K562 (cell line): ENCODE measurements at regions not wholly inside any gene's neighbourhood (a gene's known extent, or its start where the extent isn't known, plus 50 kb on each side); places are given as distances from the start of the nearest gene placed in this dataset.

Source experiments
- ATAC-seq: fragments of 200-7000 bp; cut with Tn5 transposase; 3 replicates; pipeline ENCODE4 v1.9.1; 2020; ENCODE audit warnings: moderate library complexity
- BruUV-seq: library from RNA; stranded (reverse); fragments of 400-500 nt; replicated peaks from 2 replicates; lab custom pipeline; 2021; lab: Mats Ljungman, UMichigan
- CTCF ChIA-PET: fragments of 300-600 bp; formaldehyde crosslinking; extraction: SDS; loops from one replicate; lab custom pipeline; 2021; ENCODE audit warnings: low intra/inter-chr PET ratio; lab: Yijun Ruan, JAX
- POLR2A ChIA-PET: fragments of 300-600, 350-650 bp; sonication (Branson Sonifier 250); formaldehyde crosslinking; extraction: SDS; loops from one replicate; lab custom pipeline; 2021; ENCODE audit warnings: antibody characterized with exemption, inconsistent platforms; lab: Yijun Ruan, JAX
- DNase-seq, 4 experiments: peaks; one replicate each; pipeline versions ENCODE4 v3.0.0 to v3.0.0-alpha.2; 2011 to 2018; ENCODE audit warnings: low spot score in 3 of 4, mixed read lengths in 3 of 4; ENCODE audit errors: extremely low read depth in 1 of 4
- FAIRE-seq: peaks from 2 replicates; lab custom pipeline; 2011; peaks lifted over from hg19 to GRCh38; lab: Jason Lieb, UNC
- H2AFZ ChIP-seq: 2 replicates; pipeline ENCODE4 v1.6.0; 2011; ENCODE audit warnings: low read depth, low read length, control low read depth, inconsistent platforms
- H3K27ac ChIP-seq: fragments of 200-600 bp; 3 replicates; pipeline ENCODE4 v1.8.0; 2011; ENCODE audit warnings: low read depth, mild to moderate bottlenecking, control low read depth, inconsistent platforms, low read length, moderate library complexity, mixed read lengths; ENCODE audit errors: extremely low read depth
- H3K27me3 ChIP-seq, 2 experiments: fragments of 300-600 bp in 1 of 2; 2 replicates in 1 of 2; 3 replicates in 1 of 2; pipeline versions ENCODE4 v1.6.0 to v1.8.0; 2011; ENCODE audit warnings: inconsistent platforms in 2 of 2, low read length in 2 of 2, mild to moderate bottlenecking in 1 of 2, mixed read lengths in 1 of 2, moderate library complexity in 1 of 2; ENCODE audit not compliant: control insufficient read depth in 2 of 2, insufficient read depth in 2 of 2
- H3K36me3 ChIP-seq: fragments of 300-600 bp; 3 replicates; pipeline ENCODE4 v1.8.0; 2011; ENCODE audit warnings: mild to moderate bottlenecking, low read length, inconsistent platforms; ENCODE audit not compliant: control insufficient read depth, insufficient read depth
- H3K4me1 ChIP-seq, 2 experiments: fragments of 200-600 bp in 1 of 2; replicated peaks in 1 of 2; 2 replicates in 1 of 2; 3 replicates in 1 of 2; pipeline versions ENCODE4 v1.5.1 to v1.8.0; 2011; ENCODE audit warnings: inconsistent platforms in 2 of 2, low read length in 2 of 2, mild to moderate bottlenecking in 1 of 2, mixed read lengths in 1 of 2, moderate library complexity in 1 of 2; ENCODE audit not compliant: control insufficient read depth in 2 of 2, insufficient read depth in 2 of 2
- H3K4me2 ChIP-seq: 2 replicates; pipeline ENCODE4 v1.6.1; 2011; ENCODE audit warnings: low read length, control low read depth, inconsistent platforms, mixed read lengths; ENCODE audit not compliant: insufficient read depth
- H3K4me3 ChIP-seq: fragments of 200-600 bp; sonication (generic), shearing (Covaris generic); 2 replicates; pipeline ENCODE4 v1.5.1; 2016; ENCODE audit warnings: control low read depth, inconsistent platforms
- H3K79me2 ChIP-seq: fragments of 200-600 bp; 3 replicates; pipeline ENCODE4 v1.8.0; 2011; ENCODE audit warnings: low read length, inconsistent platforms; ENCODE audit not compliant: control insufficient read depth, insufficient read depth
- H3K9ac ChIP-seq, 2 experiments: 2 replicates each; pipeline versions ENCODE4 v1.6.0 to v1.6.1; 2011; ENCODE audit warnings: low read depth in 2 of 2, low read length in 2 of 2, control low read depth in 1 of 2, inconsistent platforms in 1 of 2, mild to moderate bottlenecking in 1 of 2, mixed read lengths in 1 of 2; ENCODE audit not compliant: insufficient read depth in 1 of 2
- H3K9me1 ChIP-seq: one replicate; pipeline ENCODE4 v1.6.0; 2011; ENCODE audit warnings: inconsistent platforms, mild to moderate bottlenecking, low read length, moderate library complexity; ENCODE audit not compliant: control insufficient read depth, insufficient read depth
- H3K9me3 ChIP-seq: replicated peaks from 2 replicates; pipeline ENCODE4 v1.5.1; 2011; ENCODE audit warnings: low read depth, low read length, inconsistent platforms; ENCODE audit not compliant: control insufficient read depth, insufficient read depth
- H4K20me1 ChIP-seq: replicated peaks from 2 replicates; pipeline ENCODE4 v1.6.1; 2011; ENCODE audit warnings: low read length, inconsistent platforms, mixed read lengths; ENCODE audit not compliant: control insufficient read depth, insufficient read depth
- ELF4 ChIP-seq: fragments of 450-650 bp; formaldehyde crosslinking; IDR thresholded peaks from 2 replicates; pipeline ENCODE4 v1.4.0; 2022; ENCODE audit warnings: missing genetic modification characterization
- EZH2 ChIP-seq: IDR thresholded peaks from 2 replicates; pipeline ENCODE4 v1.6.1; 2012; ENCODE audit warnings: low read depth, mild to moderate bottlenecking, inconsistent platforms, low read length, borderline replicate concordance
- NCOA4 ChIP-seq: fragments of 450-650 bp; IDR thresholded peaks from 2 replicates; pipeline ENCODE4 v1.6.1; 2018; ENCODE audit warnings: mild to moderate bottlenecking; ENCODE audit not compliant: partially characterized antibody
- NFXL1 ChIP-seq: fragments of 450-650 bp; formaldehyde crosslinking; IDR thresholded peaks from 2 replicates; pipeline ENCODE4 v1.4.0; 2021; ENCODE audit warnings: mild to moderate bottlenecking
- WGBS: fragments of 100-300 bp; shearing (Covaris generic); methylation state at CpG from one replicate; pipeline ENCODE4 v1.1.6; 2016; ENCODE audit warnings: low coverage, mixed read lengths; ENCODE audit not compliant: insufficient coverage; ENCODE audit errors: missing lambda C conversion rate; 5-methylcytosine and 5-hydroxymethylcytosine counted together
- in situ Hi-C: fragments of 300-500 bp; cut with MboI; formaldehyde crosslinking; loops from 4 replicates; pipeline ENCODE4 v1.15.0; 2018; ENCODE audit warnings: inconsistent platforms, mixed read lengths
- intact Hi-C: fragments of 100-400 bp; cut with micrococcal nuclease; formaldehyde crosslinking; loops from 2 replicates; pipeline ENCODE4 v1.14.2; 2022
- TF ChIP-seq, protein P1 (sequence below), 2 experiments: fragments of 200-800 bp in 1 of 2; sonication (Bioruptor generic) in 1 of 2; sonication (generic) in 1 of 2; formaldehyde crosslinking in 1 of 2; IDR thresholded peaks in 1 of 2; conservative IDR thresholded peaks in 1 of 2; 2 replicates each; pipeline versions ENCODE4 v1.5.0 to v1.6.1; 2016 to 2020; ENCODE audit warnings: missing compliant biosample characterization in 1 of 2, missing genetic modification characterization in 1 of 2, missing genetic modification reagents in 1 of 2
- TF ChIP-seq, protein P2 (sequence below): fragments of 200-800 bp; sonication (Bioruptor generic); IDR thresholded peaks from 2 replicates; pipeline ENCODE4 v1.6.1; 2017; ENCODE audit warnings: missing genetic modification characterization, missing compliant biosample characterization
- TF ChIP-seq, protein P3 (sequence below): sonication (generic); formaldehyde crosslinking; IDR thresholded peaks from 2 replicates; pipeline ENCODE4 v1.8.1; 2023; ENCODE audit warnings: mild to moderate bottlenecking, missing genetic modification reagents, moderate library complexity
- TF ChIP-seq, protein P4 (sequence below): fragments of 450-650 bp; IDR thresholded peaks from 2 replicates; pipeline ENCODE4 v1.6.1; 2018; ENCODE audit warnings: mild to moderate bottlenecking, low read depth; ENCODE audit not compliant: partially characterized antibody

DNA sequence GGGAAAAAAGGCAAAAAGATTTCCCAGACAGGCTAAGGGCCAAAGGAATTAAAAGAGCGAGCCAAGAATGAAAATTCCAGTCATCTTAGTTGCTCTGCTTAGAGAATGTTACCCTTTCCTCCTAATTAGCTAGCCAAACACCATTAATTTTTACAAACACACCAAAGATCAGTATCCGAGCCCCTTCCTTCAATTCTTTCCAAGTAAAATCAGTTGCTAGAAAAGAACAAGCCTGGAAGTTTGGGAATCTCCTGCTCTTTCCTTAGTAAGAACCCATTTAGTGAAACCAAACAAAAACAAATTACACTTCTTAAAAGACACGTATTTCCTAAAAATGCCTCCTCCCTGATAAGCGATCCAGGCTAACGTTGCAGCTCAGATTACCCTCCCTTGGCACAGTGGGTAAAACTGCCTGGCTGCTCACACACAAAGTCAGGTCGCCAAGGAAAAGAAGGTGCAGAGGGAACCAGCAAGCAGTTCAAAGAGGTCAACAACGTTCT lies 57.1 kb upstream of the ABLIM1 start:
- FAIRE-seq (no peak), ATAC-seq (no peak), DNase-seq (no peak)
- in situ Hi-C loops (no loop called here), intact Hi-C loops (no loop called here)
- Histone ChIP-seq H3K9me3 (no peaks in the 10 kb centered on the region), H2AFZ (no peak overlapping the region), H3K9ac (no peak overlapping the region), H3K4me1 (no peaks in the 10 kb centered on the region), H3K27ac (no peak overlapping the region), H3K4me3 (no peak overlapping the region), H3K9me1 (no peaks in the 10 kb centered on the region), H4K20me1 (no peaks in the 10 kb centered on the region; the same call in 1 of the 2 replicates), H3K36me3 (no peaks in the 10 kb centered on the region), H3K27me3 (no peaks in the 10 kb centered on the region; a peak in 1 of 5 replicates), H3K79me2 (no peaks in the 10 kb centered on the region), H3K4me2 (no peak overlapping the region)
- BruUV-seq, result no TSS peak
- 0% methylated on average over 7 of the region's 7 CpGs for WGBS
- ChIA-PET CTCF (no interaction called here), POLR2A (no interaction called here)
- TF ChIP-seq NCOA4, result no peak
- no peak for TF ChIP-seq EZH2
- TF ChIP-seq, protein P1, sequence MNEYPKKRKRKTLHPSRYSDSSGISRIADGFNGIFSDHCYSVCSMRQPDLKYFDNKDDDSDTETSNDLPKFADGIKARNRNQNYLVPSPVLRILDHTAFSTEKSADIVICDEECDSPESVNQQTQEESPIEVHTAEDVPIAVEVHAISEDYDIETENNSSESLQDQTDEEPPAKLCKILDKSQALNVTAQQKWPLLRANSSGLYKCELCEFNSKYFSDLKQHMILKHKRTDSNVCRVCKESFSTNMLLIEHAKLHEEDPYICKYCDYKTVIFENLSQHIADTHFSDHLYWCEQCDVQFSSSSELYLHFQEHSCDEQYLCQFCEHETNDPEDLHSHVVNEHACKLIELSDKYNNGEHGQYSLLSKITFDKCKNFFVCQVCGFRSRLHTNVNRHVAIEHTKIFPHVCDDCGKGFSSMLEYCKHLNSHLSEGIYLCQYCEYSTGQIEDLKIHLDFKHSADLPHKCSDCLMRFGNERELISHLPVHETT (CRISPR knock-in tag; conservative IDR thresholded peaks at IDR 0.05 in 1 of 2, IDR thresholded peaks at IDR 0.05 in 1 of 2), result no peak
- TF ChIP-seq, protein P2, sequence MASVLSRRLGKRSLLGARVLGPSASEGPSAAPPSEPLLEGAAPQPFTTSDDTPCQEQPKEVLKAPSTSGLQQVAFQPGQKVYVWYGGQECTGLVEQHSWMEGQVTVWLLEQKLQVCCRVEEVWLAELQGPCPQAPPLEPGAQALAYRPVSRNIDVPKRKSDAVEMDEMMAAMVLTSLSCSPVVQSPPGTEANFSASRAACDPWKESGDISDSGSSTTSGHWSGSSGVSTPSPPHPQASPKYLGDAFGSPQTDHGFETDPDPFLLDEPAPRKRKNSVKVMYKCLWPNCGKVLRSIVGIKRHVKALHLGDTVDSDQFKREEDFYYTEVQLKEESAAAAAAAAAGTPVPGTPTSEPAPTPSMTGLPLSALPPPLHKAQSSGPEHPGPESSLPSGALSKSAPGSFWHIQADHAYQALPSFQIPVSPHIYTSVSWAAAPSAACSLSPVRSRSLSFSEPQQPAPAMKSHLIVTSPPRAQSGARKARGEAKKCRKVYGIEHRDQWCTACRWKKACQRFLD (CRISPR knock-in tag), result no peak
- TF ChIP-seq, protein P3, sequence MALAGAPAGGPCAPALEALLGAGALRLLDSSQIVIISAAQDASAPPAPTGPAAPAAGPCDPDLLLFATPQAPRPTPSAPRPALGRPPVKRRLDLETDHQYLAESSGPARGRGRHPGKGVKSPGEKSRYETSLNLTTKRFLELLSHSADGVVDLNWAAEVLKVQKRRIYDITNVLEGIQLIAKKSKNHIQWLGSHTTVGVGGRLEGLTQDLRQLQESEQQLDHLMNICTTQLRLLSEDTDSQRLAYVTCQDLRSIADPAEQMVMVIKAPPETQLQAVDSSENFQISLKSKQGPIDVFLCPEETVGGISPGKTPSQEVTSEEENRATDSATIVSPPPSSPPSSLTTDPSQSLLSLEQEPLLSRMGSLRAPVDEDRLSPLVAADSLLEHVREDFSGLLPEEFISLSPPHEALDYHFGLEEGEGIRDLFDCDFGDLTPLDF (CRISPR knock-in tag), result no peak
- no peak for TF ChIP-seq ELF4
- TF ChIP-seq, protein P4, sequence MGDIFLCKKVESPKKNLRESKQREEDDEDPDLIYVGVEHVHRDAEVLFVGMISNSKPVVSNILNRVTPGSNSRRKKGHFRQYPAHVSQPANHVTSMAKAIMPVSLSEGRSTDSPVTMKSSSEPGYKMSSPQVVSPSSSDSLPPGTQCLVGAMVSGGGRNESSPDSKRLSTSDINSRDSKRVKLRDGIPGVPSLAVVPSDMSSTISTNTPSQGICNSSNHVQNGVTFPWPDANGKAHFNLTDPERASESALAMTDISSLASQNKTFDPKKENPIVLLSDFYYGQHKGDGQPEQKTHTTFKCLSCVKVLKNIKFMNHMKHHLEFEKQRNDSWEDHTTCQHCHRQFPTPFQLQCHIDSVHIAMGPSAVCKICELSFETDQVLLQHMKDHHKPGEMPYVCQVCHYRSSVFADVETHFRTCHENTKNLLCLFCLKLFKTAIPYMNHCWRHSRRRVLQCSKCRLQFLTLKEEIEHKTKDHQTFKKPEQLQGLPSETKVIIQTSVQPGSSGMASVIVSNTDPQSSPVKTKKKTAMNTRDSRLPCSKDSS, result no peak
- TF ChIP-seq NFXL1 (CRISPR knock-in tag), result no peak
